Stimulated activated naive CD4-positive, alpha-beta T cell (primary cell): ENCODE measurements at regions not wholly inside any gene's neighbourhood (a gene's known extent, or its start where the extent isn't known, plus 50 kb on each side); places are given as distances from the start of the nearest gene placed in this dataset.

ENCODE experiments used
- DNase-seq, 6 experiments: peaks; one replicate each; lab custom pipeline; 2025; lab: John Stamatoyannopoulos, UW

GRCh38 chr18:7415081-7415894, 151.8 kb upstream of the PTPRM start:
- no peak for DNase-seq

- no peak for DNase-seq
These were observed 149.4 kb upstream of the PTPRM start for GRCh38 chr18:7417727-7418126.

DNA sequence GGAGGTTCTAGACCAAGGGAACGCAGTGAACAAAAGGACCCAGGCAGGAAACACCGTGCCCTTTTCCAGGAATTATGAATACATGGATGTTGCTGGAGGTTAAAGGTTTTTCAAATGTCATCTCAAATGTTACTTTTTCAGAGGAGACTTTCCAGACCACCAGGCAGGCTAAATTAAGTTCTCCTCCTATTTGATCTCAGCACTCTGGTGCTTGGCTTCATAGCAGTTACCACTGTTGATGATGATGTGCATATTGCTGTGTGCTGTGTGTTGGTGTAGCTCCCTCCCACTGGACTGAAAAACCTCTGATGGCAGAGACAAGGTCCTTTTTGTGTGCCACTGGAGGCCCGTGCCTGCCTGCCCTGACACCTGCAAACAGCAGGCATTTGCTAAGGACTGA, 137.3 kb upstream of the PTPRM start:
- DNase-seq = no peak

DNA sequence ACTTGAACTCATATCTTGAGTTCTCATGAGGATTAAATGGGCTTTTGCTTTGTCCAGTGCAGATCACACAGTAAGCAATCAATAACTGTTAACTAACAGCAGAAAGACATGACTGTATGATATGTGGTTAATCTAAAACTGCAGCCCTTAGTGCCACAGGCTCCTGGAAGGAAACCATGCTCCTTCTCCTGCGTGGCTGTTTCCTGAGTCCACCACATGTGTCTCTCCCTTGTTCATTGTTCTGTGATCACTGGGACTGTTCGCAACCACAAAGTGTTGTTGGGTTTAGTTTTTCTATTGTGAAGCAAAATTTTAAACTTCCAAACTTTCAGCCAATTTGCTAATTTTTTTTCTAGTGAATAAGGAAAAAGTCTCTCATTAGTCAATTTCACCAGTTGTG, 130.9 kb upstream of the PTPRM start:
- no peak for DNase-seq

DNA sequence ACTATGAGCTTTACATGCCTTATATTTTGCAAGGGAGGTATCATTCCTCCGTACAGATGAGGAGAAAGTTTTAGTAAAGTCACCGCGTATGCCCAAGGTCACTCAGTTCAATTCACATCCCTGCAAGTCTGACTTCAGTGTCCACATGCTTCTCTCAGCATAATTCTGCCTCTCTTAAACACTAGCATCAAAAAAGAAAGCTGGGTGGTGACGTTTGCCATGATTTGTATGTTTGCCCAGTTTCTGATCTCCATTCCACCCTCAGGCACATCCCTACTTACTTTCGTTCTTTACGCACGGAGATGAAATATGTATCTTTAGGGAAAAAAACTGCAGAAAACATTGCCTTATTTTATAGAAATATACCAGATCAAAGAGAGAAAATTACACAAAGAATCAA, 129.2 kb upstream of the PTPRM start:
- no peak for DNase-seq

- DNase-seq = no peak
These were observed 128.5 kb upstream of the PTPRM start for GRCh38 chr18:7438646-7439045.

DNA sequence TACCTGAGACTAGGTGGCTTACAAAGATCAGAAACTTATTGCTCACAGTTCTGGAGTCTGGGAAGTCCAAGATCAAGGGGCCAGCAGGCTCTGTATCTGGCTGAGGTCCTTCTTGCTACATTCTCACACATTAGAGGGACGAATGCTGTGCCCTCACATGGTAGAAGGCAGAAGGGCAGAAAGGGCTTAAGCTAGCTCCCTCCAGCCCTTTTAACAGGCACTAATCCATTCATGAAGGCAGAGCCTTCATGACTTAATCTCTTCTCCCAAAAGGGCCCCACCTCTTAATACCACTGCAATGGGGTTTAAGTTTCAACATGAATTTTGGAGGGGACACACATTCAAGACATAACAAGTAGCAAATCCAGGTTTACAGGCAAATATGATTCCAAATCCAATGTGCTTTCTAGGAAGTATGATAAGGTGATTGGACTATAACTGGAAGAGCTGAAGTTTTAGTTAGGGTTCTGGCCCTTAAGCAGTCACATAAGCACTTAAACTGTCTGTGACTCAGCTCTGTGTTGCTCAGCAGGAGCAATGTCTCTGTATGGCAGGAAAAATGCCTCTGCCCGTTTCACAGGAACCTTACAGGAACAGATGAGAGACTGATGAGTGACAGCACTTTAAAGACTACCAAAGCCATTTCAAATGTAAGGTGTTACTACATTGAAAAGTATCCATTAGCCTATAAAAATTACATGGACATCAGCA, 119.6 kb upstream of the PTPRM start:
- DNase-seq = no peak

- no peak for DNase-seq
These were observed 114.8 kb upstream of the PTPRM start for GRCh38 chr18:7452331-7452730.

DNA sequence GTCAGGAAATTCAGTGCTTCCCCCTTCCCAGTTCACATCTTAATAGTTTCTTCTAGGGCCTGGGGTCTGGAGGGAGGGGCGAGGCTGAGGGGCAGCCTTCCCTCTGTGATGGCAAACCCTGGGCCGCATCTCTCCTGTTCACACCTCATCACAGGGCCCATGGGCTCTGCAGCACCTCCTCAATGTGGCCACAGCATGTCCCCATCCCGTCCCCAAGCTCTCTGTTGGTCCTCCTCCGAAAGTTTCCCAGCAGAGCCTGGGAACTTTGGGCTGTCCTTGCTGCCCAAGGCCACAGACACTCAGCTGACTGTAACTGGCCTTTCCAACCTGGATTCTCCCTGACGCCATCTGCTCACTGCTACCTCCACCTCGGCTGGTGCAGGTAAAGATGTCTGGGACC, 112.7 kb upstream of the PTPRM start:
- no peak for DNase-seq

- no peak for DNase-seq
These were observed 110.7 kb upstream of the PTPRM start for GRCh38 chr18:7456376-7456775.

DNA sequence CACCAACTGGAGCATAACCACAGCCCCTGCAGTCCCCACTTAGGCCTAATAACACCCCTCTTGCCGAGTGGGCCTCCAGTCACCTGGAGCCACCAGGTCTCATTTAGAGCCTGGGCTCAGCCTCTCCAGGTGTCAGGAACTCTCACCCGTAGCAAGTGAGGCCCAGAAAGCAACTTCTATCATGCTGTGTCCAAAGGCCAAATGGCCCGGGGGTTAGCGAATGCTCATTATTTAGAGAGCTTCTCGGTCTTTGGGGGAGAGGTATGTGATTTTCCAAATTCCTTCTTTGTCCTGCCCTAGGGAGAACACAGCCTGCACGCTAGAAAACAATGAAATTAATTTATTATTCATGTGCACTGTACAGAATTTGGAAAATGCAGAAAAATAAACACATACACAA, 109.9 kb upstream of the PTPRM start:
- DNase-seq = no peak

DNA sequence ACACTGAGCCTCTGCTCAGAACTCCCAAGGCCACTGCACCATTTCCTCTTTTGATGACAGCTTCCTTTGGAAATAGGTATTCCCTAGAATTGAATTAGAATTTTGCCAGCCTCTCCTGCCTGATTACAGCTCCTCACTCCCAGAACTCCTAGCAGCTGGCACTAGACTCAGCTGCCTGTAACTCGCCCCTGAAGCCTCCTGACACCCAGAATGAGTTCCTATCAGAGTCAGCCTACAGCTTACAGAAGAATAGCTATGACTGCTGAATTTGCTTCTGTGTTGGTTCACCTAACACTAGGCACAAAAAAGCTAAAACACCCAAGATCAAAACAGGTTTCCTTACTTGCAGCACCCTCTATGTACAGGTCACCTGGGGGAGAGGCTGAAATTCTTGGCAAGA, 108.2 kb upstream of the PTPRM start:
- no peak for DNase-seq

DNA sequence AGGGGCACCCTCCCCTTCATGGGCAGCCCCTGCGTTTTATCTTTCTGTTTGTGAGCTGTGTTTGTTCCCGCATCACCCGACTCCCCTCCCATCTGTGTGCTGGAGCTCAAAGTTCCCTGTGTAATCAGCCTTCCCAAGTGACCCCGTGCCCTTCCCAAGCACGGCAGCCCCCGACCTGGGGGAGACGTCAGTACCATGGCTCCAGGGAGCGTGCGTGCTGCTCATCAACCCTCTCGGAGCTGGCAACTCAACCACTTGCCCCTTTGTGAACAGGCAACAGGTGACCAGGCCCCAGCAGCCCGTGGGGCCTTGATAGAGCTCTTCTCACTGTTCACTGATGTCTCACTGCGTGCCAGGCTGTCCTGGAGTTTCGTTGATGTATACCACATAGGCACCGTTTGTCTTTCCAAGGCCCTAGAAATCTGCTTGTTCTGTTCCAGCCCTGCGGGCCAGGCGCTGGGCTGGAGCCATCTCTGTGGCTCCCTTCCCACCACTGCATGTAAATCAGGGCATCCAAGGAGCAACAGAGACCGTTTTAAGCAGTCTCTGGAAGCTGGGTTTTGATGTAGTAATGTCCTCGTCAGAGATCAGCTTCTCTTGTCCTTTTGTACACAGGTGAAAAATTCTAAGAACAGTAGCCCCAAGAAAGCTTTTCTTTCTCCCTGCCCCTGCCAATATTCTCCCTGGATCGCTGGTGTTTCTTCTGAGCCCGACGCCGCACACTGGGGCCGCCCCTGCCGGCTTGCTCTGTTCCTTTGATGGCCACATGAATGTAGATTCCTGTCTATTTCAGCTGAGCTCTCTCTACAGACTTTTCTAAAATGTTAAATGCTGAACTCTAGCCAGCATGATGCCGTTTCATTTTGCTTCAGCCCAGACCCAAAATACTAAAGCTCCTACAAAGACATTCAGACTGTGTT, 107.0 kb upstream of the PTPRM start:
- DNase-seq = peak in 2 of 6 experiments; percentile 5 to 41

DNA sequence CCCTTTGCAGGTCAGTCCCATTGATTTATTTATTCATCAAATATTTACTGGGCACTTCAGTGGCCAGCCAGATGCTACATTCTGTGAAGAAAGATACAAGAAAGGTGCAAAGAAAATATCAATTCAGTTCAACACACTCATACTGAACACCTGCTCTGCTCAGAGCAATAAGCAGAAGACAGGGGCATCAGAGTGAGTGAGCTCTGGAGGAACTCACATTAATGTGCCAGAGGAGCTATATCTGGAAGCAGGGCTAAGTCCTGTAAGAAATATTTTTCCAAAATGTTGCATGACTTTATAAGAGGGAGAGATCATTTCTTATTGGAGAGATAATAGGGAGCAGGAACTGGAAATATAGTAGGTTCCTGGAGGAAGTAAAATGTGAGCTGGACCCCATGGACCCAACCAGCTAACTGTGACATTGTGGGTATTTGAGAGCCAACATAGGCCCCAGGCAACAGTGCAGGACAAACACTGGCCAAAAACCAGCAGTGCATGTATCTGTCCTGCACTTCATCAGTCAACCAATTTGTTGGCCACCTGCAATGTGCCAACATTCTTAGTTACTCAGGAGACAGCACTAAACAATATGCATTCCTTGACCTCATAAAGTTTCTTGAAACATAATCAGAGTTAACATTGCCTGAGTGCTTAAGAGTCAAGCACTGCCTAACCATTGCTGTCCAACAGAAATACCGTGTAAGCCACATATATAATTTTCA, 102.7 kb upstream of the PTPRM start:
- no peak for DNase-seq

GRCh38 chr18:7466190-7466589, 100.9 kb upstream of the PTPRM start:
- DNase-seq = no peak

GRCh38 chr18:7467708-7468466, 99.2 kb upstream of the PTPRM start:
- no peak for DNase-seq

- no peak for DNase-seq
These were observed 97.0 kb upstream of the PTPRM start for GRCh38 chr18:7470101-7470500.

DNA sequence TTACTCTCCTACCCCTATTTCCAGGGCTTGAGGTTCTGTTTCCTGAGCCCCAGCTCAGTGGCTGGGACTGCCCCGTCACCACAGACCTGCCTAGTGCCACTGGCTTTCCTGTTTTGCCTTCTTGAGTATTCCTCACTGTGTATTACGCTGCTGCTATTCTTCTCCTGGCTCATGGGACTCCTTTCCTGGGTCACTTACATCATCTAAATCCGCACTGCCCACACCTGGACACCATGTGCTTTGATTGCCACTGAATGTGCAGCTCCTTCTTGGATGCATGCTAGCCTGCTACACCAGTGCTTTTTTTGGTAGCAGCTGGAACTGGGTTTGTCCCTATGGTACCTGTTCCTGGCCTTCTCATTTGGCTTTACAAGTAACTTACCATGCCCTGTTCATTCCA, 96.6 kb upstream of the PTPRM start:
- no peak for DNase-seq

DNA sequence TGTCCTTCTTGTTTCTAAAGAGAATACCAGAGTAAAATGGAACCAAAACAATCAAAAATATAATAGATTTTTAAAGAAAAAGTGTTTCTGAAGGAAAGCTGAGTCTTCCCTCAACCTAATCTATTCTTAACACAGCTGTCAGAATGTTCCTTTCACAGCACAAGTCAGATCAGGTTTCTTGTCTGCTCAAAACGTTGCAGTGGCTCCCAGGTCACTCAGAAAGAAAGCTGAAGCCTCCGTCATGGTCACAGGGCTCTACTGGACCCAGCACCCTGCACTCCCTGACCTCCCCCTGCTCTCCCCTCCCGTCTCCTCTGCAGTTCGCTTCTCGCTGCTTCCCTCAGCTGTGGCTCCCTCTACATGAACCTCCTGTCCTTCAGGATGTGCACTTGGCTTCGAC, 90.7 kb upstream of the PTPRM start:
- no peak for DNase-seq

GRCh38 chr18:7479756-7480155, 87.4 kb upstream of the PTPRM start:
- no peak for DNase-seq

- DNase-seq = no peak
These were observed 86.2 kb upstream of the PTPRM start for GRCh38 chr18:7480879-7481278.
